A549 (cell line): ENCODE measurements at regions not wholly inside any gene's neighbourhood (a gene's known extent, or its start where the extent isn't known, plus 50 kb on each side); places are given as distances from the start of the nearest gene placed in this dataset.

ENCODE experiments used
- CEBPB ChIP-seq, 2 experiments: fragments of >200 bp in 1 of 2; sonication (Bioruptor Twin) in 1 of 2; formaldehyde crosslinking in 1 of 2; IDR thresholded peaks; 2 replicates each; pipeline ENCODE4 v1.6.1; 2012 to 2016
- CTCF ChIP-seq: fragments of >200 bp; sonication (Bioruptor Twin); formaldehyde crosslinking; IDR thresholded peaks from 3 replicates; pipeline ENCODE4 v1.5.1; 2016
- HES2 ChIP-seq: fragments of >200 bp; sonication (Bioruptor Twin); formaldehyde crosslinking; IDR thresholded peaks from 2 replicates; pipeline ENCODE4 v1.6.1; 2016
- MAFK ChIP-seq: fragments of 450-650 bp; IDR thresholded peaks from 2 replicates; pipeline ENCODE4 v1.6.1; 2014; ENCODE audit not compliant: partially characterized antibody
- MYC ChIP-seq: IDR thresholded peaks from 2 replicates; pipeline ENCODE4 v1.6.1; 2012; ENCODE audit warnings: mild to moderate bottlenecking, inconsistent platforms, low read length, improper control_type of control experiment, borderline replicate concordance
- POLR2A ChIP-seq: IDR thresholded peaks from 2 replicates; pipeline ENCODE4 v1.6.1; 2012; ENCODE audit warnings: mild to moderate bottlenecking, low read length
- REST ChIP-seq: fragments of 200-600 bp; sonication (generic); IDR thresholded peaks from 2 replicates; pipeline ENCODE4 v1.6.1; 2016; ENCODE audit warnings: antibody characterized with exemption, mild to moderate bottlenecking, moderate library complexity
- RFX5 ChIP-seq: fragments of 450-650 bp; IDR thresholded peaks from 2 replicates; pipeline ENCODE4 v1.7.1; 2014; ENCODE audit warnings: antibody characterized with exemption, mild to moderate bottlenecking, moderate library complexity
- SMC3 ChIP-seq: fragments of >200 bp; sonication (Bioruptor Twin); formaldehyde crosslinking; IDR thresholded peaks from 3 replicates; pipeline ENCODE4 v1.6.1; 2018; ENCODE audit warnings: inconsistent platforms
- SREBF2 ChIP-seq: fragments of 450-650 bp; IDR thresholded peaks from 2 replicates; pipeline ENCODE4 v1.6.1; 2014; ENCODE audit warnings: mild to moderate bottlenecking, moderate library complexity
- USF2 ChIP-seq: fragments of 450-650 bp; IDR thresholded peaks from 2 replicates; pipeline ENCODE4 v1.6.1; 2014; ENCODE audit warnings: antibody characterized with exemption
- ZSCAN20 ChIP-seq: fragments of 250-450 bp; sonication (Bioruptor Pico); IDR thresholded peaks from 2 replicates; pipeline ENCODE4 v1.8.0; 2022; ENCODE audit warnings: mild to moderate bottlenecking, moderate library complexity

GRCh38 chr14:62253171-62253570 lies 491.0 kb downstream of the SNAPC1 start:
- TF ChIP-seq ZSCAN20 (no peak), POLR2A (no peak), CEBPB (IDR thresholded peaks at IDR 0.05) (no peak), CTCF (no peak), MYC (no peak), SREBF2 (no peak), REST (no peak), RFX5 (no peak), MAFK (no peak), SMC3 (no peak), HES2 (no peak), USF2 (no peak)
